ENCODE measurements at regions not wholly inside any gene's neighbourhood (a gene's known extent, or its start where the extent isn't known, plus 50 kb on each side); places are given as distances from the start of the nearest gene placed in this dataset.
A peak's percentile ranks its signal among the peaks of the same experiment; 100 is the strongest.
"Not testable (repeated sequence)": the region's sequence is repeated elsewhere in the genome, so short reads cannot be mapped to it uniquely, and the experiment has no call there.

- no peak for DNase-seq (ENCODE audit: low spot score)
Measured at GRCh38 chr14:85159726-85160125, 370.2 kb upstream of the FLRT2 start.

GRCh38 chr14:85165094-85165493, 364.9 kb upstream of the FLRT2 start:
- DNase-seq (ENCODE audit: low spot score): no peak

GRCh38 chr14:85169381-85169780, 360.6 kb upstream of the FLRT2 start:
- DNase-seq (ENCODE audit: low spot score): no peak

GRCh38 chr14:85172290-85172689, 357.7 kb upstream of the FLRT2 start:
- DNase-seq (ENCODE audit: low spot score): no peak

- DNase-seq (ENCODE audit: low spot score): no peak
Measured at GRCh38 chr14:85172889-85173477, 357.0 kb upstream of the FLRT2 start.

- DNase-seq (ENCODE audit: low spot score): no peak
Measured at GRCh38 chr14:85175556-85175955, 354.4 kb upstream of the FLRT2 start.

- no peak for DNase-seq (ENCODE audit: low spot score)
Measured at GRCh38 chr14:85178864-85179263, 351.1 kb upstream of the FLRT2 start.

- DNase-seq (ENCODE audit: low spot score): no peak
Measured at GRCh38 chr14:85180876-85181275, 349.1 kb upstream of the FLRT2 start.

- no peak for DNase-seq (ENCODE audit: low spot score)
Measured at GRCh38 chr14:85182282-85182681, 347.7 kb upstream of the FLRT2 start.

- DNase-seq (ENCODE audit: low spot score): no peak
Measured at GRCh38 chr14:85186082-85186481, 343.9 kb upstream of the FLRT2 start.

GRCh38 chr14:85187521-85187920, 342.4 kb upstream of the FLRT2 start:
- no peak for DNase-seq (ENCODE audit: low spot score)

- no peak for DNase-seq (ENCODE audit: low spot score)
Measured at GRCh38 chr14:85188836-85189235, 341.1 kb upstream of the FLRT2 start.

GRCh38 chr14:85189253-85189652, 340.7 kb upstream of the FLRT2 start:
- not testable (repeated sequence) for DNase-seq (ENCODE audit: low spot score)

- no peak for DNase-seq (ENCODE audit: low spot score)
Measured at GRCh38 chr14:85190251-85190650, 339.7 kb upstream of the FLRT2 start.

- DNase-seq (ENCODE audit: low spot score): no peak
Measured at GRCh38 chr14:85191986-85192385, 338.0 kb upstream of the FLRT2 start.

GRCh38 chr14:85195872-85196477, 334.0 kb upstream of the FLRT2 start:
- DNase-seq (ENCODE audit: low spot score): peak; percentile 42

- no peak for DNase-seq (ENCODE audit: low spot score)
Measured at GRCh38 chr14:85198001-85198400, 331.9 kb upstream of the FLRT2 start.

- DNase-seq (ENCODE audit: low spot score): no peak
Measured at GRCh38 chr14:85205875-85206274, 324.1 kb upstream of the FLRT2 start.

GRCh38 chr14:85214471-85214870, 315.5 kb upstream of the FLRT2 start:
- no peak for DNase-seq (ENCODE audit: low spot score)

- DNase-seq (ENCODE audit: low spot score): no peak
Measured at GRCh38 chr14:85217412-85217811, 312.5 kb upstream of the FLRT2 start.

GRCh38 chr14:85218982-85219381, 311.0 kb upstream of the FLRT2 start:
- no peak for DNase-seq (ENCODE audit: low spot score)

- DNase-seq (ENCODE audit: low spot score): no peak
Measured at GRCh38 chr14:85221832-85222231, 308.1 kb upstream of the FLRT2 start.

- no peak for DNase-seq (ENCODE audit: low spot score)
Measured at GRCh38 chr14:85222341-85222740, 307.6 kb upstream of the FLRT2 start.

- DNase-seq (ENCODE audit: low spot score): no peak
Measured at GRCh38 chr14:85223667-85224066, 306.3 kb upstream of the FLRT2 start.

All from COLO829 (cell line).